HL-60 (cell line): ENCODE measurements at regions not wholly inside any gene's neighbourhood (a gene's known extent, or its start where the extent isn't known, plus 50 kb on each side); places are given as distances from the start of the nearest gene placed in this dataset.

ENCODE experiments used
- GABPA ChIP-seq: IDR thresholded peaks from 2 replicates; pipeline ENCODE4 v1.6.1; 2012; ENCODE audit warnings: low read depth
- POLR2AphosphoS5 ChIP-seq: IDR thresholded peaks from 2 replicates; pipeline ENCODE4 v1.6.1; 2012; ENCODE audit warnings: low read depth
- SPI1 ChIP-seq: IDR thresholded peaks from 2 replicates; pipeline ENCODE4 v1.6.1; 2012; ENCODE audit warnings: low read depth, mild to moderate bottlenecking, borderline replicate concordance
- TF ChIP-seq, protein P1 (sequence below): IDR thresholded peaks from one replicate; pipeline ENCODE4 v1.5.1; 2011; ENCODE audit warnings: low read length, control low read depth, inconsistent platforms; ENCODE audit not compliant: insufficient read depth
- TF ChIP-seq, protein P2 (sequence below): IDR thresholded peaks from 2 replicates; pipeline ENCODE4 v1.6.1; 2012; ENCODE audit warnings: low read depth; ENCODE audit not compliant: insufficient replicate concordance

DNA sequence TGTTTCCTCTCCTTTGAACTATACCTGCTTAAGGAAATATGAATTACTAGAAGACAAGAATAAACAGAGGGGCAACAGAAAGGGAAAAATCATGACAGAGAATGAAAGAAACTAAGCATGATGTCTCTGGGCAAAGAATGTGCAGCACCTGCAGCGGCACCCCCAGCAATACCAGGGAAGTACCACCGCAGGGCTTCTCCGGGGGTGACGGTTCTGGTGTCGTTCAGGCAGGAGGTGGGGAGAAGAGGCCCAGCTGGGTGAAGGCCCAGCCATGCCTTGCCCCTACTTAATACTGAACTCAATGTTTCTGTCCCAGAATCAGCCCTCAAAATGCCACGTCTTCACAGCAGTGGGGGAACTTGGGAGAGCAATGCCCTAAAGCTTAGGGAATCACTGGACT lies 337.6 kb downstream of the CDC14C start:
- TF ChIP-seq, protein P1, sequence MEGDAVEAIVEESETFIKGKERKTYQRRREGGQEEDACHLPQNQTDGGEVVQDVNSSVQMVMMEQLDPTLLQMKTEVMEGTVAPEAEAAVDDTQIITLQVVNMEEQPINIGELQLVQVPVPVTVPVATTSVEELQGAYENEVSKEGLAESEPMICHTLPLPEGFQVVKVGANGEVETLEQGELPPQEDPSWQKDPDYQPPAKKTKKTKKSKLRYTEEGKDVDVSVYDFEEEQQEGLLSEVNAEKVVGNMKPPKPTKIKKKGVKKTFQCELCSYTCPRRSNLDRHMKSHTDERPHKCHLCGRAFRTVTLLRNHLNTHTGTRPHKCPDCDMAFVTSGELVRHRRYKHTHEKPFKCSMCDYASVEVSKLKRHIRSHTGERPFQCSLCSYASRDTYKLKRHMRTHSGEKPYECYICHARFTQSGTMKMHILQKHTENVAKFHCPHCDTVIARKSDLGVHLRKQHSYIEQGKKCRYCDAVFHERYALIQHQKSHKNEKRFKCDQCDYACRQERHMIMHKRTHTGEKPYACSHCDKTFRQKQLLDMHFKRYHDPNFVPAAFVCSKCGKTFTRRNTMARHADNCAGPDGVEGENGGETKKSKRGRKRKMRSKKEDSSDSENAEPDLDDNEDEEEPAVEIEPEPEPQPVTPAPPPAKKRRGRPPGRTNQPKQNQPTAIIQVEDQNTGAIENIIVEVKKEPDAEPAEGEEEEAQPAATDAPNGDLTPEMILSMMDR = no peak
- TF ChIP-seq POLR2AphosphoS5 (no peak), GABPA (no peak), SPI1 (no peak)
- TF ChIP-seq, protein P2, sequence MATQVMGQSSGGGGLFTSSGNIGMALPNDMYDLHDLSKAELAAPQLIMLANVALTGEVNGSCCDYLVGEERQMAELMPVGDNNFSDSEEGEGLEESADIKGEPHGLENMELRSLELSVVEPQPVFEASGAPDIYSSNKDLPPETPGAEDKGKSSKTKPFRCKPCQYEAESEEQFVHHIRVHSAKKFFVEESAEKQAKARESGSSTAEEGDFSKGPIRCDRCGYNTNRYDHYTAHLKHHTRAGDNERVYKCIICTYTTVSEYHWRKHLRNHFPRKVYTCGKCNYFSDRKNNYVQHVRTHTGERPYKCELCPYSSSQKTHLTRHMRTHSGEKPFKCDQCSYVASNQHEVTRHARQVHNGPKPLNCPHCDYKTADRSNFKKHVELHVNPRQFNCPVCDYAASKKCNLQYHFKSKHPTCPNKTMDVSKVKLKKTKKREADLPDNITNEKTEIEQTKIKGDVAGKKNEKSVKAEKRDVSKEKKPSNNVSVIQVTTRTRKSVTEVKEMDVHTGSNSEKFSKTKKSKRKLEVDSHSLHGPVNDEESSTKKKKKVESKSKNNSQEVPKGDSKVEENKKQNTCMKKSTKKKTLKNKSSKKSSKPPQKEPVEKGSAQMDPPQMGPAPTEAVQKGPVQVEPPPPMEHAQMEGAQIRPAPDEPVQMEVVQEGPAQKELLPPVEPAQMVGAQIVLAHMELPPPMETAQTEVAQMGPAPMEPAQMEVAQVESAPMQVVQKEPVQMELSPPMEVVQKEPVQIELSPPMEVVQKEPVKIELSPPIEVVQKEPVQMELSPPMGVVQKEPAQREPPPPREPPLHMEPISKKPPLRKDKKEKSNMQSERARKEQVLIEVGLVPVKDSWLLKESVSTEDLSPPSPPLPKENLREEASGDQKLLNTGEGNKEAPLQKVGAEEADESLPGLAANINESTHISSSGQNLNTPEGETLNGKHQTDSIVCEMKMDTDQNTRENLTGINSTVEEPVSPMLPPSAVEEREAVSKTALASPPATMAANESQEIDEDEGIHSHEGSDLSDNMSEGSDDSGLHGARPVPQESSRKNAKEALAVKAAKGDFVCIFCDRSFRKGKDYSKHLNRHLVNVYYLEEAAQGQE = no peak
